ENCODE measurements at regions not wholly inside any gene's neighbourhood (a gene's known extent, or its start where the extent isn't known, plus 50 kb on each side); places are given as distances from the start of the nearest gene placed in this dataset.

DNA sequence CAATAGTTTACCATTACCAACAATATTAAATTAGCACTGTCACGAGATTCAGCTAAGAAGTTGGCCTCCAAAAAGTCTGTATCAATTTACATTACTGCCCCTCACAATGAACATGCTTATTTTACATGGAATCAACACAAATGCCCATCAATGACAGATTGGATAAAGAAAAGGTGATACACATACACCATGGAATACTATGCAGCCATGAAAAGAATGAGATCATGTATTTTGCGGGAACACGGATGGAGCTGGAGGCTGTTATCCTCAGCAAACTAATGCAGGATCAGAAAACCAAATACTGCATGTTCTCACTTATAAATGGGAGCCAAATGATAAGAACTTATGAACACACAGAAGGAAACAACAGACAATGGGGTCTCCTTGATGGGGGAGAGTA, 211.8 kb upstream of the RREB1 start:
- peaks cover 13% of the 10 kb centered on the region for H3K4me1 Mint-ChIP-seq
- H3K9me3 Mint-ChIP-seq, result peaks cover 3% of the 10 kb centered on the region
- DNase-seq (ENCODE audit: low spot score in 2 of 2, unreplicated experiment in 2 of 2), result no peak
- no peak overlapping the region for H3K4me3 Mint-ChIP-seq
- no peaks in the 10 kb centered on the region for H3K27me3 Mint-ChIP-seq (ENCODE audit: low read depth)
- H3K27ac Mint-ChIP-seq, result no peak overlapping the region
- no peak for TF ChIP-seq CTCF (IDR thresholded peaks at IDR 0.05; ENCODE audit: unreplicated experiment)
- no peaks in the 10 kb centered on the region for H3K36me3 Mint-ChIP-seq

DNA sequence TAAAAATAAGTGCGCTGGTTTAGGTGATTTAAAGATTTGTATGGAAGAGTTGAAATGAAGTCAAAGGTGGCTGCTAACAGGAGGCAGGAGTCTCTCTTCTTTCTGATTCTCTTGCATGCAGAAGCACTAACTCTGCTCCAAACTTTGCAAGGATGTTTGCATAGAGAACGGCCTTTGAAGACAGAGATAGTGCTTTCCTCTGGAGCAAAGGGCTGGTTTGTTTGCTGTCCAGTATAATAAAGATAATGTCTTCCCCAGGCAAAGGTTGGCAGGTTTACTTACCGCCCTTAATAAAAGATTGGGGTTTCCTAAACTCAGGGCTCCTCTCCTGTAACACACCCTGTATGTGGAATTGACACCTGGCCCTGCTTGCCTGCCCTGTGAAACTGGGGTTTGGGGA, 210.6 kb upstream of the RREB1 start:
- DNase-seq (ENCODE audit: low spot score in 2 of 2, unreplicated experiment in 2 of 2), result no peak
- Mint-ChIP-seq H3K4me1 (peaks cover 4% of the 10 kb centered on the region), H3K27ac (peak overlapping the region; percentile 0), H3K36me3 (no peaks in the 10 kb centered on the region), H3K27me3 (ENCODE audit: low read depth) (no peaks in the 10 kb centered on the region), H3K4me3 (no peak overlapping the region), H3K9me3 (peaks cover 3% of the 10 kb centered on the region)
- no peak for TF ChIP-seq CTCF (IDR thresholded peaks at IDR 0.05; ENCODE audit: unreplicated experiment)

DNA sequence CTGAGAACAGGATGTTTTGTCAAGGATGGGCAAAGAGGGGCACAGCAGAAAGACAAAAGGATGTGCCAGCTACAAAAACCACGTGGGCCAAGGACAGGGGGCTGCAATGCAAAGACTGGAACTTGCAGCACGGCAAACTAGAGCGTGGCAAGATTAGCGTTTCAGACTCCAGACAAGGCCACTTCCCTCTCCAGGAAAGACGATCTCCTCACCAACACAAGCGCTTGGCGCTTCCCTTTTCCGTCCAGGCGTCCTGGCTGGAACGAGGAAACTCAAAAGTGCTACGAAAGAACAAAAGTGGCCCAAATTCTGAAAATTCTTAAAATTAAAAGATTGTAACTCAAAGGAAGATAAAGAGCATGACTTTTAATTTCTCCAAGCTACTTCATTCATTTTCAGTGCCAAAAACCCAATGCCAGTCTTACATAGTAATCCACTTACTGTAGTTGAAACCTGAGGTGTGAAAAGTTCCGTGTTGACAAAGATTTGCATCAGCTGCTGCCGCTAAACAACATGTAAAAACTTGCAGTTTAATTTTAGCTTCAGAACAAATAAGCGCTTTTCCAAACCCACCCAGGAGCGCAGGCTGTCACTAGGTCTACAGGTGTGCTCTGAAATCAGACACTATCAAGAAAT, 207.1 kb upstream of the RREB1 start:
- peaks cover 2% of the 10 kb centered on the region for H3K4me1 Mint-ChIP-seq
- H3K4me3 Mint-ChIP-seq, result no peak overlapping the region
- no peaks in the 10 kb centered on the region for H3K27me3 Mint-ChIP-seq (ENCODE audit: low read depth)
- H3K27ac Mint-ChIP-seq, result no peak overlapping the region
- TF ChIP-seq CTCF (IDR thresholded peaks at IDR 0.05; ENCODE audit: unreplicated experiment), result no peak
- H3K9me3 Mint-ChIP-seq, result peaks cover 3% of the 10 kb centered on the region
- no peaks in the 10 kb centered on the region for H3K36me3 Mint-ChIP-seq
- no peak for DNase-seq (ENCODE audit: low spot score in 2 of 2, unreplicated experiment in 2 of 2)

DNA sequence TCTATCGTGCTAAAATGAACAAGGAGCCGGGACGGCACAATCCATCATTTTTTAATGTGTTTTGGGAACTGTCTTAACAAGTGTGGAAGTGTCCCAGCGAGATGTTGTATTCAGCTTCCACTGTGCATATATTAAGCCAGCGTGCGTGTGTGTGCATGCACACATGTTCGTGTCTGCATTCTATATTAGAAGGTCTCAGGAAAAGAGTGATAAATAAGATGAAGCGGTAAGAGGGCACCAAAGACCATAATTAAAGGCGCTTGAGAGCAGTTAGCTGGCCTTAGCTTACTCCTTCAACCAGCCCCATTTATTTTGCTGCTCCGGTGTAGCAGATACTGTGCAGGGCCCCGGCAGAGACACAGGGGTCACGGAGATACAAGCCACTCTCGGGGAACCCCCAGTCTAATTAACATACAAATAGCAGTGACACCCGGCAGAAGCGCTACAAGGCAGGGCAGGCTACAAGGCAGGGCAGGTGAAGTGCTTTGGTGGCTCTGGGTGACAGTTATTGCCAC, 206.5 kb upstream of the RREB1 start:
- Mint-ChIP-seq H3K4me3 (no peak overlapping the region), H3K27ac (no peak overlapping the region), H3K36me3 (no peaks in the 10 kb centered on the region), H3K27me3 (ENCODE audit: low read depth) (no peaks in the 10 kb centered on the region), H3K4me1 (peaks cover 4% of the 10 kb centered on the region), H3K9me3 (no peaks in the 10 kb centered on the region)
- no peak for TF ChIP-seq CTCF (IDR thresholded peaks at IDR 0.05; ENCODE audit: unreplicated experiment)
- no peak for DNase-seq (ENCODE audit: low spot score in 2 of 2, unreplicated experiment in 2 of 2)

GRCh38 chr6:6901945-6902344, 205.8 kb upstream of the RREB1 start:
- H3K36me3 Mint-ChIP-seq, result no peaks in the 10 kb centered on the region
- H3K27ac Mint-ChIP-seq, result no peak overlapping the region
- H3K4me1 Mint-ChIP-seq, result peaks cover 7% of the 10 kb centered on the region
- H3K27me3 Mint-ChIP-seq (ENCODE audit: low read depth), result no peaks in the 10 kb centered on the region
- no peak for DNase-seq (ENCODE audit: low spot score in 2 of 2, unreplicated experiment in 2 of 2)
- TF ChIP-seq CTCF (IDR thresholded peaks at IDR 0.05; ENCODE audit: unreplicated experiment), result no peak
- H3K4me3 Mint-ChIP-seq, result no peak overlapping the region
- H3K9me3 Mint-ChIP-seq, result no peaks in the 10 kb centered on the region
